ENCODE measurements at regions not wholly inside any gene's neighbourhood (a gene's known extent, or its start where the extent isn't known, plus 50 kb on each side); places are given as distances from the start of the nearest gene placed in this dataset.

DNA sequence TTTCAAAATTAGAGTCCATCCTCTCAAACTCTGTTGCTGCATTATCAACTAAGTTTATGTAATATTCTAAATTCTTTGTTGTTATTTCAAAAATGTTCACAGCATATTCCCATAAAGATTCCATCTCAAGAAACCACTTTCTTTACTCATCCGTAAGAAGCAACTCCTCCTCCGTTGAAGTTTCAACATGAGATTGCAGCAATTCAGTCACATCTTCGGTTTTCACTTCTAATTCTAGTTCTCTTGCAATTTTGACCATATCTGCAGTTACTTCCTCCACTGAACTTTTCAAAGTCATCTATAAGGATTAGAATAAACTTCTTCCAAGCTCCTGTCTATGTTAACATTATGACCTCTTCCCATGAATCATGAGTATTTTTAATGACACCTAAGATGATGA lies 216.6 kb upstream of the SLC7A11 start:
- no peak for TF ChIP-seq CTCF (IDR thresholded peaks at IDR 0.05)
- no peak for TF ChIP-seq POLR2A (IDR thresholded peaks at IDR 0.05)
- TF ChIP-seq POLR2AphosphoS5 (IDR thresholded peaks at IDR 0.05): no peak
- no peak for TF ChIP-seq EP300 (IDR thresholded peaks at IDR 0.05)
